ENCODE measurements at regions not wholly inside any gene's neighbourhood (a gene's known extent, or its start where the extent isn't known, plus 50 kb on each side); places are given as distances from the start of the nearest gene placed in this dataset.
A peak's percentile ranks its signal among the peaks of the same experiment; 100 is the strongest.

- DNase-seq = peak in 1 of 2 donors; percentile 44
Observed at GRCh38 chr12:92574911-92575570, 127.7 kb upstream of the PLEKHG7 start.

- no peak for DNase-seq
Observed at GRCh38 chr12:92574051-92574783, 128.6 kb upstream of the PLEKHG7 start.

- no peak for DNase-seq
Observed at GRCh38 chr12:92573104-92573503, 129.7 kb upstream of the PLEKHG7 start.

- DNase-seq = peak in 1 of 2 donors; percentile 2
Observed at GRCh38 chr12:92571844-92572543, 130.8 kb upstream of the PLEKHG7 start.

- DNase-seq = peak in 1 of 2 donors; percentile 2
Observed at GRCh38 chr12:92571169-92571568, 131.6 kb upstream of the PLEKHG7 start.

DNA sequence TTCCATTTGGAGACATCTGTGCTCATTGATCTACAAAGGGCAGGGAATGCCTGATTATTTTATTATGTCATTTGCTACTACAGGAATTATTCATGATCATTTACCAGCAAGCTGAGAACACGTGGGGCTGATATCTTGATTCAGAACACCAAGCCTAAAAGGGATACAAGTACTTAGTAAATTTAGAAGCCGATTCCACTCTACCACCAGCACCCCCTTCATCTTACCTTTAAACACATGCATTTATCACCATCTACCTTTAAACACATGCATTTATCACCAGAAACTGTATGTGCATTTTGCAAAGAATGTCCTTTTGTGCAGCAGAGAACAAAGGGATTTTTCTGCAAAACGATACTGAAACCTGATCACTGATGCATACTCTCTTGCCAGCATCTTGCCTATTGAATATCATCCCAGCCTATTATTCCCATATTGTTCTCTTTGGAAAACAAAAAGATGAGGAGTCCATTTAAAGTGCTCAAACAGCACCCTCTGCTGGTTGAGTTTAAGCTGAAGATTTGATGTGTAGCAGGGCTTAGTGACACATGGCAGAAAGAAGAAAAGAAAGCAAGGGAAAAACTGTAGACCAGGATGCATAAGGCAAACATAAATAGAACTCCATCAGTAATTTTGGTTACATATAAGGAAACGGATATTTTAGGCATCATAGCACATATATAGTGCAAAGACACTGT lies 132.6 kb upstream of the PLEKHG7 start:
- peak; percentile 67 to 73 for DNase-seq

DNA sequence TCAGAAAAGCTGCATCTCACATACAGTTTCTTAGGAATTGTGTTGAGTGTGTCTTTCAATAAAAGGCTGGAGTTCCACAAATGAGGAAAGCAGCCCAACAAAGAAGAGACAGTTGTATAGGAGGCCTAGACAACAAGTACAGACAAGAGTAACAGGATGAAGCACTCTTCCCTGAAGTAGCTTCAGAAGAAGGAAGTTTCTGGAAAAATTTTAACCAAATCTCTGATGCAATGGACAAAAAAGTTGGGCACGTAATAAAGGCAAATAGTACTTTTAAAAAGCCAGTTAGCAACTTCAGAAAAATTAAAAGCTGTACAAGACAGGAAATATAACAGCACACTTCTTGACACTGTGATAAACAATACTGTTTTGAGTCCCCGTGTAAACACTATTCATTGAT lies 134.1 kb upstream of the PLEKHG7 start:
- no peak for DNase-seq

GRCh38 chr12:92566448-92567019 lies 136.3 kb upstream of the PLEKHG7 start:
- DNase-seq = no peak

- DNase-seq = no peak
Observed at GRCh38 chr12:92563819-92564218, 139.0 kb upstream of the PLEKHG7 start.

- no peak for DNase-seq
Observed at GRCh38 chr12:92562063-92562734, 140.6 kb upstream of the PLEKHG7 start.

- DNase-seq = no peak
Observed at GRCh38 chr12:92561543-92561899, 141.3 kb upstream of the PLEKHG7 start.

DNA sequence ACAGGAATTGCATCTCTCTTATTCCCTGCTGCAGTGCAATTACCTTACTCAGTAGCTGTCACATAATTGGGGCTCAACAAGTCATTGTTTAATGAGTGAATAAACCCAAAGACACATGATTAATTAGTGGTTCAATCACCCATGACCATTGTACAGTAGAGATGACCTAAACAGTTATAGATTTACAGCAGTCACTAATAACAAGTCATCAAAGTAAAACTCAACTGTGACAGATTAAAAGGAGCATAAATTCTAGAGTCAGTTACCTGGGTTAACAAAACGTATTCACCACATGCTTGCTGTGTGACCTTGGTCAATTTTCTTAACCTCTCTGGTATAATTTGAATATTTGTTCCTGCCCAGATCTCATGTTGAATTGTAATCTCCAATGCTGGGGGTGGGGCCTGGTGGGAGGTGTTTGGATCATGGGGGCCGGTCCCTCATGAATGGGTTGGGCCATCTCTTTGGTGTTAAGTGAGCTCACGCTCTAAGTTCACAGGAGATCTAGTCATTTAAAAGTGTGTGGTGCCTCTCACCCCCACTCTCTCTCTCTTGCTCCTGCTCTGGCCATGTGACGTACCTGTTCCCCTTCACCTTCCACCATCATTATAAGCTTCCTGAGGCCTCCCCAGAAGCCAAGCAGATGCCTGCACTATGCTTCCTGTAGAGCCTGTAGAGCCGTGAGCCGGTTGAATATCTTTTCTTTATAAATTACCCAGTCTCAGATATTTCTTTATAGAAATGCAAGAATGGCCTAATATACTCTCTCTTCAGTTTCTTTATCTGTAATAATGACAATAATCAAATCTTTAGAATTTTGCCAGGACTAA lies 141.9 kb upstream of the PLEKHG7 start:
- no peak for DNase-seq

DNA sequence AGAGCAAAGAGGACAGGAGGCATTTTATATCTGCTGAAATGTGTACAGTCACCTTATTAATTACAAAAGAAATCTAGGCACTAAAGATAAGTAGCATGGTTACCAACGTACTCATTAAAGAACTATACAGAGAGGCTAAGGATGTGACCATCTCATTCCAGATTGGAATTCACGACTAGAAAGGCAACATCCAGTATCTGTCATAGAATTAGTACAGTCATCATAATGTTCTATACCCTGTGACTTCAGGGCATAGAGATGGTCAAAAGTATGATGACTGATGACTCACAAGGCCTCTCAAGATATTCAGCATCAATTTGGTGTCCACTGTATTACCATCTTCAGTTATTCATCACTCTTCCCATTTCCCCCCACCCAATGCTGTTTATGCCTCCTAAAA lies 144.0 kb upstream of the PLEKHG7 start:
- DNase-seq = no peak

DNA sequence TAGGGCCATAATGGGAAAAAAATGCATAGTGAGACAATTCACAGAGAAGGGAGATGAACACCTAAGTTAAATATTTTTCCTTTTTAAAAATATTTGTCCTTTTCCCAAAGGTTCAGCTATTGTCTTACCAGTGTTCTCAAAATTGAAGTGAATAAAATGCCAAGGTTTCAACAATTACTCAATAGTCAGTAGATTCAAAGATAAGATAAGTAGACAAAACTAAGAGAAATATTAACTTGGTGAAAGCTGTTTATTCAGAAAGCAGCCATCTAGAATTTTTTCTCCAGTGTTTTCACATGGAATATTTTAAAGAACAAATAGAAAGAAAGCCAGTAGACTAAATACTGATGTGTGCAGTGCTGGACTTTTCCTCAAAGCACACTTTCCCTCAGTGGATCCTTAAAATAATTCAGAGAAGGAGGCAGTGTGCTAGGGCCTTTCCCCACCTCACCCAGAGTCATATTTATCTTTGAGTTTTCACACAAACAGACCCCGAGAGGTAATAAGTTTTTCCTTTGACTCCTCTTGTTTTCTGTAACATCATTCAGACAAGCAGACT lies 144.5 kb upstream of the PLEKHG7 start:
- no peak for DNase-seq

GRCh38 chr12:92557422-92557724 lies 145.4 kb upstream of the PLEKHG7 start:
- no peak for DNase-seq

DNA sequence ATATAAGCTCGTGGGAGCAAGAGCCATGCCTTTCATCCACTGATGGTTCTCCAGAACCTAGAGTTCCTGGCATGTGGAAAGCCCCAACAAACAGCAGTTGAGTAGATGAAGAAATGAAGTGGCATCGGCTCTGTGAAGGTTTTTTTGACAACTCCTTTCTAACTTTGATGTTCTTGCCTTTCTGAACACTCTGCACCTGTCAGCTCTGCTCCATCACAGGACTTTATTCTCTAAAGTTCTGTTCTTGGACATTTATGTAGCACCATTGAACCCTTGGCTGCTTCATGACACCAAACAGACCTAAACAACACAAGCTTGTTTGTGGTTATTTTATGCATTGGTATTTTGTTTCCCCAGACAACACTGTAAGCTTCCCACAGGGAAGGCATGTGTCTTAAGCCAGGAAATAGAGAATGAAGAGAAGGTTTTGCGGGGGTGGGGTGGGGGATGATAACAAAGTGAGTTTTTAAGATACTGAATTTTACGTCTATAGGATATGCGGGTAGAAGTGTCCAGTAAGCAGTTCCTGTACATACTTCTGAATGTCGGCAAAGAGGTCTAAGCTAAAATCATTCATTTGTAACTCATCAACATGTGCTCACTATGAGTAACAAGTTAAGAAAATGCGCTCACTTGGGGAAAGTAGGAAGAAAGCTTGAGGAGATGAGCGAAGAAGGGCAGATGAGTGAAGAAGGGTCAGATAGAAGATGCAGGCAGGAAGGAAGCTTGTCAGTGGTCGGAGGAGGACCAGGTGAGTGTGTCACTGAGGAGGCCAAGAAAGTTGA lies 146.0 kb upstream of the PLEKHG7 start:
- DNase-seq = no peak

DNA sequence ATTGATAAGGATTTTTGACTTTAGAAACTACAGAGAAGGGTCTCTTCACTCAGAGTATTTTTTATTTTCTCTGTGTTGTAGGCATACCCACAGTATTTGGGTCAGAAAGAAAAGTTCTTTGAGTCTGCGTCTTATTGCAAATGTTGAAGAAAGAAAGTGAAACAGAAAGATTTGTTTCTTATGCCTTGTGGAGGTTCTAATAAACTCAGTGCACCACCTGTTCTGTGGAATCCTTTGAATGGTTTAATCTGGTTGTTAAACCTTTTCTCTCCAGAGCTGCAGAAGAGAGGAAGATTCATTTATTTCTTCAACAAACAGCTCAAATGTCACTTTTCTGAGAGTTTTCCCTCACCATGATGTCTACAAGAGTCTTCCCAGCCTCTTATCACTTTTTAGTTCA lies 146.6 kb upstream of the PLEKHG7 start:
- DNase-seq = no peak

DNA sequence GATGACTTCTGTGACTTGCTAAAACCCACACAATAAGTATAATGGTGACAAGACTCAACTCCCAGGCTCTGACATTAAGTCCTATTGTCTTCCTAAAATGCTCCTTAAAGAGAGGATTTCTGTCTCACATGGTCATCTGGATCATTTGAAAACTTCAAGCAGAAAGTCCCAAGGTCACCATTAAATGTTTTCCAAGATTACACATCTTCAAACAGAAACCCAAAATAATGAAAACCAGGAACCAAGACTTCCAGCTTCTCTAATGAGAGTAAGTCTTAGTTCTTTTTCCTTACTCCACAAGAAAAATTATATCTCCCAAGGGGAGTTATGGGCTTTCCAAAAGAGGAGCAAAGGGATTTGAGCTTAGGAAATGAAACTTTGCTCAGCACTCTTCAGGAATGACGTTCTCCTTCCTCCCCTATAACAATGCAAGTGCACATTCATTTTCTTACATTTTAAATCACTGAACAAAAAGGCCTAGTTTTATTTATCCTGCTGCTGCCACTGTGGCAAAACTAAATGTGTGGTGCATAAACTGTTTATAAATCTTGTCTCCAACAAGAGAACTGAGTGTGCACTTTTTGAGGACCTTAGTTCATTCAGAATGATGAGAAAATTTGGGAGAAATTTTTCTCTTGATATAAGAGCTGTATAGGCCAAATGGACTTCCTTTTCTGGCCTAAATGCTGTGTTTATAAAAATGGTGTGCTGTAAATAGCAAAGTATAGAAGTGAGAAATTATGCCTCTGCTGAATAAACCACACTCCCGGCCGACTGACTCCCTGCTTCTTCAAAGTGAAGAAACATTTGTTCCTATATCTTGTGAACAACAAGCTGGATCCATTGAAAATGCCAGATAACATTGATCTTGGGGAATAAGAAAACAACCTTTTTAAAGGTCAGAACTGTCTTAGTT lies 148.4 kb upstream of the PLEKHG7 start:
- DNase-seq = no peak

DNA sequence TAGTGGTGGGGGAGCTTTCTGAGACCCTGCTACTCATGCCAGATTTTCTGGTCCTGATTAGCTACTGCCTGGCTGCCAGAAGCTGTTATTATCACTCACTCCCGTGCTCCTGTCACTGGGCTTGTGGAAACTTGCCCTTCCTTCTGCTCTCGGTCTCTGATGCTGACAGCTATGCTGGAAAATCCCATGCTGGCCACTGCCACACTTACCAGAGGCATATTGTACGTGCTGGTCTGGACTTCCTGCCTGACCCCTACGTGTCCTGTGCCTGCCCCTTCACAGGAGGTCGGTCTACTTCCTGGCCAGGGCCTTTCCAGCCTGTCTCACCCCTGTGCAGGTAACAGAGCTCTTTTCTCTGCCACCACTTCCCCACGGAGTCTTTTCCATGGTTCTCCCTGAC lies 149.4 kb upstream of the PLEKHG7 start:
- DNase-seq = no peak

Measured in inflammatory macrophage (primary cell).